ENCODE measurements at regions not wholly inside any gene's neighbourhood (a gene's known extent, or its start where the extent isn't known, plus 50 kb on each side); places are given as distances from the start of the nearest gene placed in this dataset.

DNA sequence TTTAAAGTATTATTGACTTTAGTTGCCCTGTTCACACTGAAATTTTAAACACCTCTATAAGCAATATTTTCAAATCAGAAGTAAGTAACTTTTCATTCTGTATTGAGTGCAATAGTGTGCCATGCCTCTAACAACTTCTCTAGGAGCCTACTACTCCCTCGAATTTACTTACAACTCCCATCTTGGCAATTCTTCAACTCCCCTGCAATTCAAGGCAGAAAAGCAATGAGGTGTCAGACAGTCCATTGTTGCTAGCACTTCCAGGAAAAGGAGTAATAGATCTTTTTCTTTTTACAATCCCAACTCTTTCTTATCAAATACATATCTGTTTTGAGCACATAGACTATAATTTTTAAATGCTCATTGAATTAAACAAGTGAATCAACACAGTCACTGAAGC, 222.7 kb upstream of the PUM3 start:
- TF ChIP-seq CTCF (IDR thresholded peaks at IDR 0.05) (no peak), ZNF232 (CRISPR knock-in tag; IDR thresholded peaks at IDR 0.05) (no peak), JAZF1 (CRISPR knock-in tag; IDR thresholded peaks at IDR 0.05) (no peak), SP1 (CRISPR knock-in tag; conservative IDR thresholded peaks at IDR 0.05) (no peak), JUN (CRISPR knock-in tag; IDR thresholded peaks at IDR 0.05) (no peak)

Measured in WTC11 (cell line).